ENCODE measurements at regions not wholly inside any gene's neighbourhood (a gene's known extent, or its start where the extent isn't known, plus 50 kb on each side); places are given as distances from the start of the nearest gene placed in this dataset.

DNA sequence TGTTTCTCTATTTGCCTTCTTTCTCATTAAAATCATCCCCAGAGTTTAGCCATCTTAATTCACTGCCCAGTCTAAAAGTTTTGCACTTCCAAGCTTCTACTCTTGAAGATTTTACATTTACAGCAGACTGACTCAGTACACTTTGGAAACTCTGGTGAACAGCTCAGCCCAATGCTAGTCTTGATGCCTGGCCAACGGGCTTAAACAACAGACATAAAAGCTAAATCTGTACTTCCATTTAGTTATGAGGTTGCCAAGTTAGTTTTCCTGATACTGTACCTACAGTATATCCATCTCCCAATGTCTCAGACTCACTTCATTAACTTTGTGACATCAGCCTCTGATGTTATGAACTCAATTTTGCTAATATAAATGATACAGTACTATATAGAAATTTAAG is 891.8 kb upstream of the SOX9 start:
- ATAC-seq (no peak), DNase-seq (ENCODE audit: low read depth, low spot score) (no peak)
- intact Hi-C loops (cut with micrococcal nuclease; ENCODE audit: unreplicated experiment) (no loop called here), in situ Hi-C loops (cut with HindIII; ENCODE audit: low pct_unique_long_range_greater_than_20kb, low sequenced_read_pairs) (no loop called here)
- H3K27ac ChIP-seq (ENCODE audit: low read length): no peak overlapping the region
- H3K27me3 ChIP-seq (ENCODE audit: control insufficient read depth, insufficient read depth, low read length): no peaks in the 10 kb centered on the region
- no peaks in the 10 kb centered on the region for H3K4me1 ChIP-seq (ENCODE audit: control insufficient read depth, insufficient read depth, low read length)
- H3K4me3 ChIP-seq (ENCODE audit: low read depth in 2 of 2, low read length in 2 of 2): no peak overlapping the region
- no peaks in the 10 kb centered on the region for H3K9me3 ChIP-seq (ENCODE audit: control insufficient read depth, insufficient read depth, low read depth, low read length)
- BruUV-seq (replicated peaks): no TSS peak
- H3K36me3 ChIP-seq (ENCODE audit: control insufficient read depth, insufficient read depth, low read length): no peaks in the 10 kb centered on the region
- TF ChIP-seq, protein P1, sequence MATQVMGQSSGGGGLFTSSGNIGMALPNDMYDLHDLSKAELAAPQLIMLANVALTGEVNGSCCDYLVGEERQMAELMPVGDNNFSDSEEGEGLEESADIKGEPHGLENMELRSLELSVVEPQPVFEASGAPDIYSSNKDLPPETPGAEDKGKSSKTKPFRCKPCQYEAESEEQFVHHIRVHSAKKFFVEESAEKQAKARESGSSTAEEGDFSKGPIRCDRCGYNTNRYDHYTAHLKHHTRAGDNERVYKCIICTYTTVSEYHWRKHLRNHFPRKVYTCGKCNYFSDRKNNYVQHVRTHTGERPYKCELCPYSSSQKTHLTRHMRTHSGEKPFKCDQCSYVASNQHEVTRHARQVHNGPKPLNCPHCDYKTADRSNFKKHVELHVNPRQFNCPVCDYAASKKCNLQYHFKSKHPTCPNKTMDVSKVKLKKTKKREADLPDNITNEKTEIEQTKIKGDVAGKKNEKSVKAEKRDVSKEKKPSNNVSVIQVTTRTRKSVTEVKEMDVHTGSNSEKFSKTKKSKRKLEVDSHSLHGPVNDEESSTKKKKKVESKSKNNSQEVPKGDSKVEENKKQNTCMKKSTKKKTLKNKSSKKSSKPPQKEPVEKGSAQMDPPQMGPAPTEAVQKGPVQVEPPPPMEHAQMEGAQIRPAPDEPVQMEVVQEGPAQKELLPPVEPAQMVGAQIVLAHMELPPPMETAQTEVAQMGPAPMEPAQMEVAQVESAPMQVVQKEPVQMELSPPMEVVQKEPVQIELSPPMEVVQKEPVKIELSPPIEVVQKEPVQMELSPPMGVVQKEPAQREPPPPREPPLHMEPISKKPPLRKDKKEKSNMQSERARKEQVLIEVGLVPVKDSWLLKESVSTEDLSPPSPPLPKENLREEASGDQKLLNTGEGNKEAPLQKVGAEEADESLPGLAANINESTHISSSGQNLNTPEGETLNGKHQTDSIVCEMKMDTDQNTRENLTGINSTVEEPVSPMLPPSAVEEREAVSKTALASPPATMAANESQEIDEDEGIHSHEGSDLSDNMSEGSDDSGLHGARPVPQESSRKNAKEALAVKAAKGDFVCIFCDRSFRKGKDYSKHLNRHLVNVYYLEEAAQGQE (IDR thresholded peaks at IDR 0.05; ENCODE audit: insufficient read depth in 1 of 2, low read depth in 2 of 2, low read length in 1 of 2): no peak
- TF ChIP-seq TCF7L2 (IDR thresholded peaks at IDR 0.05; ENCODE audit: low read depth, low read length): no peak
- TF ChIP-seq, protein P2, sequence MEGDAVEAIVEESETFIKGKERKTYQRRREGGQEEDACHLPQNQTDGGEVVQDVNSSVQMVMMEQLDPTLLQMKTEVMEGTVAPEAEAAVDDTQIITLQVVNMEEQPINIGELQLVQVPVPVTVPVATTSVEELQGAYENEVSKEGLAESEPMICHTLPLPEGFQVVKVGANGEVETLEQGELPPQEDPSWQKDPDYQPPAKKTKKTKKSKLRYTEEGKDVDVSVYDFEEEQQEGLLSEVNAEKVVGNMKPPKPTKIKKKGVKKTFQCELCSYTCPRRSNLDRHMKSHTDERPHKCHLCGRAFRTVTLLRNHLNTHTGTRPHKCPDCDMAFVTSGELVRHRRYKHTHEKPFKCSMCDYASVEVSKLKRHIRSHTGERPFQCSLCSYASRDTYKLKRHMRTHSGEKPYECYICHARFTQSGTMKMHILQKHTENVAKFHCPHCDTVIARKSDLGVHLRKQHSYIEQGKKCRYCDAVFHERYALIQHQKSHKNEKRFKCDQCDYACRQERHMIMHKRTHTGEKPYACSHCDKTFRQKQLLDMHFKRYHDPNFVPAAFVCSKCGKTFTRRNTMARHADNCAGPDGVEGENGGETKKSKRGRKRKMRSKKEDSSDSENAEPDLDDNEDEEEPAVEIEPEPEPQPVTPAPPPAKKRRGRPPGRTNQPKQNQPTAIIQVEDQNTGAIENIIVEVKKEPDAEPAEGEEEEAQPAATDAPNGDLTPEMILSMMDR (IDR thresholded peaks at IDR 0.05): no peak
- no peak for TF ChIP-seq SIN3A (IDR thresholded peaks at IDR 0.05; ENCODE audit: borderline replicate concordance, insufficient read depth, low read depth, low read length)
- TF ChIP-seq POLR2AphosphoS5 (IDR thresholded peaks at IDR 0.05; ENCODE audit: low read depth, low read length): no peak
- POLR2A ChIA-PET: no interaction called here
- CTCF ChIA-PET: no interaction called here

DNA sequence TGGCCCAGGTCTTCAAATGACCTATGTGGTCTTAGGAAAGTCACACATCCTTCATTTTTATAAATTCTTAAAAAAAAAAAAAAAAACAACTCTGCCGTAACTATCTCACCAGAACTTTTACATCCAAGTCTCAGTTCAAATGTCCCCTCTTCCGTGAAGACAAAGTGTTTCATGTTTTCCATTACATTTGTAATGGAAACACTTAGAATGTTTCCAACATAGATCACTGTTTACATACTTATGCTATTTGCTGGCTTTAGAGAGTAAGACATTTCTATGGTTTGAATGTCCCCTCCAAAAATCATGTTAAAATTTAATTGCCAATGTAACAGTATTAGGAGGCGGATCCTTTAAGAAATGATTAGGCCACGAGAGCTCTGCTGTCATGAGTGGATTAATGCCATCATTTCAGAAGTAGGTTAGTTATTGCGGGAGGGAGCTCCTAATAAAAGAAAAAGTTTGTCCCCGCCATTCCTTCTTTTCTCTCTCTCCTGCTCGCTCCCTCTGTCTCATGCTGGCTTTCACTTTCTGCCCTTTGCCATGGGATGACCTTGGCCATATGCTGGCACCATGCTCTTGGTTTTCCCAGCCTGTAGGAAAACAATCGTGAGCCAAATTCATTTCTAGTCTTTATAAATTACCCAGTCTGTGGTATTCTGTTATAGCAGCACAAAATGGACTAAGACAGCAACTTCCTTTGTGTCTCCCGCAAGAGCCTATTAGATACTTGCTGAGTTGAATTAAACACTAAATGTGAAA is 887.8 kb upstream of the SOX9 start:
- ChIA-PET POLR2A (no interaction called here), CTCF (no interaction called here)
- H3K9me3 ChIP-seq (ENCODE audit: control insufficient read depth, insufficient read depth, low read depth, low read length): no peaks in the 10 kb centered on the region
- DNase-seq (ENCODE audit: low read depth, low spot score) (no peak), ATAC-seq (no peak)
- no TSS peak for BruUV-seq (replicated peaks)
- intact Hi-C loops (cut with micrococcal nuclease; ENCODE audit: unreplicated experiment) (no loop called here), in situ Hi-C loops (cut with HindIII; ENCODE audit: low pct_unique_long_range_greater_than_20kb, low sequenced_read_pairs) (no loop called here)
- TF ChIP-seq TCF7L2 (IDR thresholded peaks at IDR 0.05; ENCODE audit: low read depth, low read length): no peak
- TF ChIP-seq, protein P2 (IDR thresholded peaks at IDR 0.05): no peak
- TF ChIP-seq, protein P1 (IDR thresholded peaks at IDR 0.05; ENCODE audit: insufficient read depth in 1 of 2, low read depth in 2 of 2, low read length in 1 of 2): no peak
- TF ChIP-seq POLR2AphosphoS5 (IDR thresholded peaks at IDR 0.05; ENCODE audit: low read depth, low read length): no peak
- no peak for TF ChIP-seq SIN3A (IDR thresholded peaks at IDR 0.05; ENCODE audit: borderline replicate concordance, insufficient read depth, low read depth, low read length)
- no peak overlapping the region for H3K4me3 ChIP-seq (ENCODE audit: low read depth in 2 of 2, low read length in 2 of 2)
- H3K4me1 ChIP-seq (ENCODE audit: control insufficient read depth, insufficient read depth, low read length): no peaks in the 10 kb centered on the region
- no peak overlapping the region for H3K27ac ChIP-seq (ENCODE audit: low read length)
- H3K36me3 ChIP-seq (ENCODE audit: control insufficient read depth, insufficient read depth, low read length): no peaks in the 10 kb centered on the region
- H3K27me3 ChIP-seq (ENCODE audit: control insufficient read depth, insufficient read depth, low read length): no peaks in the 10 kb centered on the region

All from Panc1 (cell line).